Ectodermal cell (in vitro differentiated cells): ENCODE measurements at regions not wholly inside any gene's neighbourhood (a gene's known extent, or its start where the extent isn't known, plus 50 kb on each side); places are given as distances from the start of the nearest gene placed in this dataset.

Experiments used
- H3K27ac ChIP-seq: 2 replicates; pipeline ENCODE4 v1.7.0; 2013; ENCODE audit warnings: mild to moderate bottlenecking, low read depth, low read length; ENCODE audit not compliant: insufficient read depth, poor library complexity, severe bottlenecking
- H3K27me3 ChIP-seq: 2 replicates; pipeline ENCODE4 v1.7.0; 2013; ENCODE audit warnings: mild to moderate bottlenecking, low read length; ENCODE audit not compliant: insufficient read depth, control insufficient read depth, poor library complexity, severe bottlenecking
- H3K36me3 ChIP-seq: one replicate; pipeline ENCODE4 v1.7.0; 2013; ENCODE audit warnings: low read length; ENCODE audit not compliant: control insufficient read depth, insufficient read depth
- H3K4me1 ChIP-seq: one replicate; pipeline ENCODE4 v1.7.0; 2013; ENCODE audit warnings: low read length; ENCODE audit not compliant: control insufficient read depth, insufficient read depth
- H3K4me3 ChIP-seq: 2 replicates; pipeline ENCODE4 v1.7.0; 2013; ENCODE audit warnings: low read depth, low read length, control low read depth; ENCODE audit not compliant: insufficient read depth
- H3K9me3 ChIP-seq: 2 replicates; pipeline ENCODE4 v1.7.0; 2013; ENCODE audit warnings: mild to moderate bottlenecking, low read length, moderate library complexity; ENCODE audit not compliant: control insufficient read depth
- WGBS, 2 experiments: methylation state at CpG; one replicate each; pipeline ENCODE4 v1.1.7; 2013; ENCODE audit warnings: missing lambda C conversion rate in 2 of 2; 5-methylcytosine and 5-hydroxymethylcytosine counted together

GRCh38 chr2:15882761-15883497 is 57.4 kb upstream of the MYCN start:
- H3K4me3 ChIP-seq: no peak overlapping the region
- WGBS, 2 experiments: 95 to 97% methylated on average over 4 to 5 of the region's 5 CpGs
- no peaks in the 10 kb centered on the region for H3K4me1 ChIP-seq
- H3K9me3 ChIP-seq: no peaks in the 10 kb centered on the region
- no peaks in the 10 kb centered on the region for H3K27me3 ChIP-seq
- H3K27ac ChIP-seq: no peak overlapping the region
- H3K36me3 ChIP-seq: no peaks in the 10 kb centered on the region

- no peaks in the 10 kb centered on the region for H3K9me3 ChIP-seq
- 89% methylated on average over 2 of the region's 2 CpGs for WGBS, 2 experiments
- H3K36me3 ChIP-seq: no peaks in the 10 kb centered on the region
- no peak overlapping the region for H3K4me3 ChIP-seq
- H3K4me1 ChIP-seq: peaks cover 3% of the 10 kb centered on the region
- no peak overlapping the region for H3K27ac ChIP-seq
- no peaks in the 10 kb centered on the region for H3K27me3 ChIP-seq
Observed at GRCh38 chr2:15883684-15884083, 56.7 kb upstream of the MYCN start.

GRCh38 chr2:15884790-15885189 is 55.6 kb upstream of the MYCN start:
- WGBS, 2 experiments: 100% methylated on average over 1 to 2 of the region's 2 CpGs
- Histone ChIP-seq H3K9me3 (no peaks in the 10 kb centered on the region), H3K27me3 (no peaks in the 10 kb centered on the region)

GRCh38 chr2:15886231-15886630 is 54.1 kb upstream of the MYCN start:
- H3K27me3 ChIP-seq: no peaks in the 10 kb centered on the region
- WGBS, 2 experiments: 91 to 96% methylated on average over 6 of the region's 6 CpGs
- H3K9me3 ChIP-seq: no peaks in the 10 kb centered on the region
- no peak overlapping the region for H3K27ac ChIP-seq
- H3K36me3 ChIP-seq: no peaks in the 10 kb centered on the region
- H3K4me3 ChIP-seq: no peak overlapping the region
- peaks cover 23% of the 10 kb centered on the region for H3K4me1 ChIP-seq

More at GRCh38 chr2:15884790-15885189, 55.6 kb upstream of the MYCN start:
- no peak overlapping the region for H3K4me3 ChIP-seq
- H3K27ac ChIP-seq: no peak overlapping the region
- H3K36me3 ChIP-seq: no peaks in the 10 kb centered on the region
- peaks cover 13% of the 10 kb centered on the region for H3K4me1 ChIP-seq

GRCh38 chr2:15889442-15890123 is 50.8 kb upstream of the MYCN start:
- no peaks in the 10 kb centered on the region for H3K27me3 ChIP-seq
- H3K27ac ChIP-seq: no peak overlapping the region
- WGBS, 2 experiments: 59 to 70% methylated on average over 15 of the region's 15 CpGs
- no peaks in the 10 kb centered on the region for H3K36me3 ChIP-seq
- H3K9me3 ChIP-seq: no peaks in the 10 kb centered on the region
- peaks cover 48% of the 10 kb centered on the region for H3K4me1 ChIP-seq
- H3K4me3 ChIP-seq: no peak overlapping the region

GRCh38 chr2:15890124-15890754 is 50.1 kb upstream of the MYCN start:
- Histone ChIP-seq H3K4me3 (no peak overlapping the region), H3K27me3 (no peaks in the 10 kb centered on the region), H3K4me1 (peaks cover 52% of the 10 kb centered on the region), H3K36me3 (no peaks in the 10 kb centered on the region), H3K27ac (no peak overlapping the region), H3K9me3 (no peaks in the 10 kb centered on the region)
- WGBS, 2 experiments: 88 to 89% methylated on average over 18 of the region's 18 CpGs
